Fibroblast of lung (primary cell): ENCODE measurements at regions not wholly inside any gene's neighbourhood (a gene's known extent, or its start where the extent isn't known, plus 50 kb on each side); places are given as distances from the start of the nearest gene placed in this dataset.

Experiments used
- EZH2 ChIP-seq: IDR thresholded peaks from 2 replicates; pipeline ENCODE4 v1.5.1; 2012; ENCODE audit warnings: low read length, control low read depth, mild to moderate bottlenecking; ENCODE audit errors: missing control alignments
- TF ChIP-seq, protein P1 (sequence below), 2 donors: IDR thresholded peaks in 1 of 2; conservative IDR thresholded peaks in 1 of 2; 1 replicate in 1 of 2; 2 replicates in 1 of 2; pipeline ENCODE4 v1.5.1; 2011 to 2012; ENCODE audit warnings: low read length in 2 of 2, control low read depth in 1 of 2, inconsistent platforms in 1 of 2, low read depth in 1 of 2, mild to moderate bottlenecking in 1 of 2

- TF ChIP-seq, protein P1, sequence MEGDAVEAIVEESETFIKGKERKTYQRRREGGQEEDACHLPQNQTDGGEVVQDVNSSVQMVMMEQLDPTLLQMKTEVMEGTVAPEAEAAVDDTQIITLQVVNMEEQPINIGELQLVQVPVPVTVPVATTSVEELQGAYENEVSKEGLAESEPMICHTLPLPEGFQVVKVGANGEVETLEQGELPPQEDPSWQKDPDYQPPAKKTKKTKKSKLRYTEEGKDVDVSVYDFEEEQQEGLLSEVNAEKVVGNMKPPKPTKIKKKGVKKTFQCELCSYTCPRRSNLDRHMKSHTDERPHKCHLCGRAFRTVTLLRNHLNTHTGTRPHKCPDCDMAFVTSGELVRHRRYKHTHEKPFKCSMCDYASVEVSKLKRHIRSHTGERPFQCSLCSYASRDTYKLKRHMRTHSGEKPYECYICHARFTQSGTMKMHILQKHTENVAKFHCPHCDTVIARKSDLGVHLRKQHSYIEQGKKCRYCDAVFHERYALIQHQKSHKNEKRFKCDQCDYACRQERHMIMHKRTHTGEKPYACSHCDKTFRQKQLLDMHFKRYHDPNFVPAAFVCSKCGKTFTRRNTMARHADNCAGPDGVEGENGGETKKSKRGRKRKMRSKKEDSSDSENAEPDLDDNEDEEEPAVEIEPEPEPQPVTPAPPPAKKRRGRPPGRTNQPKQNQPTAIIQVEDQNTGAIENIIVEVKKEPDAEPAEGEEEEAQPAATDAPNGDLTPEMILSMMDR (conservative IDR thresholded peaks at IDR 0.05 in 1 of 2, IDR thresholded peaks at IDR 0.05 in 1 of 2; ENCODE audit: low read depth in 1 of 2, low read length in 2 of 2): no peak
- no peak for TF ChIP-seq EZH2
Observed at GRCh38 chr15:47603026-47603425, 114.3 kb upstream of the SEMA6D start.
